ENCODE measurements at regions not wholly inside any gene's neighbourhood (a gene's known extent, or its start where the extent isn't known, plus 50 kb on each side); places are given as distances from the start of the nearest gene placed in this dataset.

GRCh38 chr7:17472518-17472917, 174.1 kb downstream of the AHR start:
- no peaks in the 10 kb centered on the region for H3K9me3 ChIP-seq (ENCODE audit: control insufficient read depth, low read length)
- TF ChIP-seq CTCF (IDR thresholded peaks at IDR 0.05), result no peak
- no peak overlapping the region for H3K4me3 ChIP-seq (ENCODE audit: low read depth, low read length)
- H3K4me1 ChIP-seq, result no peaks in the 10 kb centered on the region
- no peak overlapping the region for H3K4me2 ChIP-seq (ENCODE audit: low read length)
- H3K9ac ChIP-seq, result no peak overlapping the region
- no peak overlapping the region for H3K27ac ChIP-seq
- no peaks in the 10 kb centered on the region for H3K27me3 ChIP-seq (ENCODE audit: control insufficient read depth, insufficient read depth, low read length)
- no peak overlapping the region for H2AFZ ChIP-seq
- H3K36me3 ChIP-seq (ENCODE audit: control insufficient read depth, insufficient read depth, low read length), result no peaks in the 10 kb centered on the region
- H3K79me2 ChIP-seq, result no peaks in the 10 kb centered on the region

DNA sequence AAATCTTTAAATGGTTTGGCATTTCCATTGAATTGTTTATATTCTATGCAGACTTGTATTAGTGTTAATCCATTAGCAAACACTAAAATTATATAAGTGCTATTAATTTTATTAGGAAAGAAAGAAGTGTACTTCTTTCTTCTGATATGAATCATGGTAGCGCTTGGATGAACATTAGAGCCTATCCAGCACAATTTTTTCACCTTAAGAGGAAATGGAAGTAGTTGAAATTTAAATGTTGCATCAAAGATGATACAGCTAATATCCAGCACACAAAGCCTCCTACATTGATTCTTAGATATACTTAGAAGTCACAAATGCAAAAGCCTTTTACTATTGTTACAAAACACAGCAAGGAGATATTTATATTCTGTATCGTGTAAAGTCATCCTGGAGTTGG, 174.5 kb downstream of the AHR start:
- no peaks in the 10 kb centered on the region for H3K27me3 ChIP-seq (ENCODE audit: control insufficient read depth, insufficient read depth, low read length)

DNA sequence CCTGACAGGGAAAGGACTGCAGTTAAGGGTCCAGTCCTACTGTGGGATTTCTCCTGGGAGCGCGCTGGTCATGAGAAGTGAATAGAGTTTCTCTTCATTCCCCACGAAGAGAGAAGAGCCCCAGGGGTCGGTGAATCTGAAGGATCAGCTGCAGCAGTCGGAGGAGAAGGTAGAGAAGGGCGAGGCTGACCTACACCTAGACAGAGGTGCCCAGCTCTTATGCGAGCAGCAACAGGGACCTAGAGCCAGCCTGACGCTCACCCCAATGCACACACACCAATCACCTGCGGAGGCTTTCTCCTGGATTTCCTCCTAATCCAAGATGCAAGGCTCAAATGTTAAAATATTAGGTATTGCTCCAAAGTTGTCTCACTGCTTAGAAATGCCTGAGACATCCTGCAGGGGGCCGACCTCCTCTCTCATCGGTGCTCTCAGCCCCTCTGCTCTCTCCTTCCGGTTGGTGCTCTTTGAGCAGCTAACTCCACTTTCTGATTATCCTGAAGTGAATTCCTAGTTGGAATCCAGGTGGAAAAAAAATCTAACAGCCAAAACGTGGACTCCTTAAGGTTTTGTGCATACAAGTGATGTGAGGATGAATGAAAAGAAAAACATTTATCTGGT, 176.4 kb downstream of the AHR start:
- Histone ChIP-seq H3K27me3 (ENCODE audit: control insufficient read depth, insufficient read depth, low read length) (no peaks in the 10 kb centered on the region), H3K79me2 (no peaks in the 10 kb centered on the region)
- TF ChIP-seq CTCF (IDR thresholded peaks at IDR 0.05), result no peak

More for the DNA sequence above, 174.5 kb downstream of the AHR start:
- TF ChIP-seq CTCF (IDR thresholded peaks at IDR 0.05), result no peak
- H3K4me2 ChIP-seq (ENCODE audit: low read length), result no peak overlapping the region
- no peak overlapping the region for H3K27ac ChIP-seq
- no peak overlapping the region for H2AFZ ChIP-seq
- H3K9ac ChIP-seq, result no peak overlapping the region
- H3K79me2 ChIP-seq, result no peaks in the 10 kb centered on the region
- no peaks in the 10 kb centered on the region for H3K4me1 ChIP-seq
- H3K9me3 ChIP-seq (ENCODE audit: control insufficient read depth, low read length), result no peaks in the 10 kb centered on the region
- H3K36me3 ChIP-seq (ENCODE audit: control insufficient read depth, insufficient read depth, low read length), result no peaks in the 10 kb centered on the region
- no peak overlapping the region for H3K4me3 ChIP-seq (ENCODE audit: low read depth, low read length)

GRCh38 chr7:17477182-17477581, 178.7 kb downstream of the AHR start:
- Histone ChIP-seq H3K27me3 (ENCODE audit: control insufficient read depth, insufficient read depth, low read length) (no peaks in the 10 kb centered on the region), H2AFZ (no peak overlapping the region), H3K79me2 (no peaks in the 10 kb centered on the region), H3K36me3 (ENCODE audit: control insufficient read depth, insufficient read depth, low read length) (no peaks in the 10 kb centered on the region), H3K4me1 (no peaks in the 10 kb centered on the region), H3K4me2 (ENCODE audit: low read length) (no peak overlapping the region), H3K9me3 (ENCODE audit: control insufficient read depth, low read length) (no peaks in the 10 kb centered on the region), H3K9ac (no peak overlapping the region), H3K27ac (no peak overlapping the region), H3K4me3 (ENCODE audit: low read depth, low read length) (no peak overlapping the region)
- TF ChIP-seq CTCF (IDR thresholded peaks at IDR 0.05), result no peak

More for the DNA sequence above, 176.4 kb downstream of the AHR start:
- no peak overlapping the region for H3K4me2 ChIP-seq (ENCODE audit: low read length)
- no peak overlapping the region for H3K27ac ChIP-seq
- H3K4me3 ChIP-seq (ENCODE audit: low read depth, low read length), result no peak overlapping the region
- H3K9me3 ChIP-seq (ENCODE audit: control insufficient read depth, low read length), result no peaks in the 10 kb centered on the region
- no peaks in the 10 kb centered on the region for H3K4me1 ChIP-seq
- no peak overlapping the region for H2AFZ ChIP-seq
- H3K36me3 ChIP-seq (ENCODE audit: control insufficient read depth, insufficient read depth, low read length), result no peaks in the 10 kb centered on the region
- H3K9ac ChIP-seq, result no peak overlapping the region

DNA sequence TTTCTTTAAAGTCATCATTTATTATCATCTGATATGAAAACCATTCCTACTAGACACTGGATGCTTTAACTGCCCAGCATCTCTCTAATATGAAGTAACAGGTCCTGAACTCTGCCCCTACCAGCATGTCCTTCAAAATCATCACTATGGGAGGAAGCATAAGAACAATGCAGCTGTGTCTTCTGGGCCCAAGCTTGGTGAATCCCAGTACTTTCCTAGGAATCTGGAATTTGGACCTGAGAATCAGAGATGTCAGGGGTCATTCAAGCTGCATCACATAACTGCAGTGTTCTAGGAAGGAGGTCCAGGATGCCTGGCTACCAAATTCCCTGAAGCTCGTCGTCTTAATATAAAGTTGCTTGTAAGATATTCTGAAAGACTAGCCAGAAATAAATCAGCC, 182.7 kb downstream of the AHR start:
- H3K4me2 ChIP-seq (ENCODE audit: low read length), result no peak overlapping the region
- no peaks in the 10 kb centered on the region for H3K27me3 ChIP-seq (ENCODE audit: control insufficient read depth, insufficient read depth, low read length)
- no peak overlapping the region for H2AFZ ChIP-seq
- no peak overlapping the region for H3K27ac ChIP-seq
- H3K4me1 ChIP-seq, result no peaks in the 10 kb centered on the region
- H3K4me3 ChIP-seq (ENCODE audit: low read depth, low read length), result no peak overlapping the region
- H3K79me2 ChIP-seq, result no peaks in the 10 kb centered on the region
- no peak for TF ChIP-seq CTCF (IDR thresholded peaks at IDR 0.05)
- no peaks in the 10 kb centered on the region for H3K9me3 ChIP-seq (ENCODE audit: control insufficient read depth, low read length)
- no peak overlapping the region for H3K9ac ChIP-seq
- no peaks in the 10 kb centered on the region for H3K36me3 ChIP-seq (ENCODE audit: control insufficient read depth, insufficient read depth, low read length)
